GM12891 (cell line): ENCODE measurements at regions not wholly inside any gene's neighbourhood (a gene's known extent, or its start where the extent isn't known, plus 50 kb on each side); places are given as distances from the start of the nearest gene placed in this dataset.
"Not testable (repeated sequence)": the region's sequence is repeated elsewhere in the genome, so short reads cannot be mapped to it uniquely, and the experiment has no call there.

ENCODE experiments used
- DNase-seq: peaks from one replicate; pipeline ENCODE4 v3.0.0; 2011; ENCODE audit warnings: low spot score; ENCODE audit not compliant: insufficient read length
- FAIRE-seq: peaks from 2 replicates; lab custom pipeline; 2011; peaks lifted over from hg19 to GRCh38; lab: Jason Lieb, UNC
- PAX5 ChIP-seq: IDR thresholded peaks from 2 replicates; pipeline ENCODE4 v1.6.1; 2011; ENCODE audit warnings: low read length, moderate library complexity, mild to moderate bottlenecking; ENCODE audit not compliant: insufficient read depth, severe bottlenecking
- POLR2A ChIP-seq: IDR thresholded peaks from 2 replicates; pipeline ENCODE4 v1.6.1; 2011; ENCODE audit warnings: low read depth, low read length, control low read depth
- POLR2AphosphoS5 ChIP-seq: IDR thresholded peaks from 2 replicates; pipeline ENCODE4 v1.6.1; 2011; ENCODE audit warnings: low read depth, low read length, control low read depth
- POU2F2 ChIP-seq: IDR thresholded peaks from 2 replicates; pipeline ENCODE4 v1.6.1; 2011; ENCODE audit warnings: low read depth, mild to moderate bottlenecking, control low read depth, low read length, moderate library complexity
- SPI1 ChIP-seq: IDR thresholded peaks from 2 replicates; pipeline ENCODE4 v1.6.1; 2011; ENCODE audit warnings: low read depth, low read length, control low read depth
- TAF1 ChIP-seq: IDR thresholded peaks from 2 replicates; pipeline ENCODE4 v1.6.1; 2011; ENCODE audit warnings: low read depth, low read length, control low read depth

GRCh38 chr10:10702211-10702610 is 315.5 kb upstream of the CELF2 start:
- DNase-seq = no peak
- no peak for FAIRE-seq
- TF ChIP-seq POLR2AphosphoS5 (no peak), PAX5 (no peak), POLR2A (no peak), TAF1 (no peak), SPI1 (no peak), POU2F2 (no peak)

GRCh38 chr10:10703382-10703781 is 314.3 kb upstream of the CELF2 start:
- no peak for TF ChIP-seq POLR2AphosphoS5
- TF ChIP-seq TAF1 = no peak
- TF ChIP-seq SPI1 = no peak
- DNase-seq = no peak
- FAIRE-seq = no peak

GRCh38 chr10:10712155-10712704 is 305.4 kb upstream of the CELF2 start:
- TF ChIP-seq TAF1 (no peak), POLR2A (no peak), POU2F2 (no peak), SPI1 (no peak), POLR2AphosphoS5 (no peak), PAX5 (no peak)
- no peak for FAIRE-seq
- DNase-seq = no peak

GRCh38 chr10:10714327-10714726 is 303.3 kb upstream of the CELF2 start:
- TF ChIP-seq POU2F2 = no peak
- no peak for TF ChIP-seq POLR2A
- no peak for TF ChIP-seq POLR2AphosphoS5
- TF ChIP-seq PAX5 = no peak
- no peak for TF ChIP-seq SPI1
- no peak for TF ChIP-seq TAF1
- DNase-seq (no peak), FAIRE-seq (no peak)

- TF ChIP-seq SPI1 = no peak
- no peak for TF ChIP-seq POU2F2
- TF ChIP-seq POLR2AphosphoS5 = no peak
- no peak for TF ChIP-seq POLR2A
- TF ChIP-seq TAF1 = no peak
- no peak for TF ChIP-seq PAX5
- no peak for DNase-seq
- no peak for FAIRE-seq
These were observed 300.7 kb upstream of the CELF2 start for GRCh38 chr10:10716972-10717371.

- FAIRE-seq = no peak
- DNase-seq = no peak
- TF ChIP-seq POLR2AphosphoS5 (no peak), POLR2A (no peak), TAF1 (no peak), POU2F2 (no peak), SPI1 (no peak), PAX5 (no peak)
These were observed 295.2 kb upstream of the CELF2 start for GRCh38 chr10:10722422-10722821.

- TF ChIP-seq POU2F2 (no peak), TAF1 (no peak), POLR2AphosphoS5 (no peak), SPI1 (no peak), PAX5 (no peak), POLR2A (no peak)
- no peak for FAIRE-seq
- DNase-seq = no peak
These were observed 292.5 kb upstream of the CELF2 start for GRCh38 chr10:10725196-10725595.

GRCh38 chr10:10726101-10726500 is 291.6 kb upstream of the CELF2 start:
- no peak for FAIRE-seq
- DNase-seq = no peak
- no peak for TF ChIP-seq SPI1
- no peak for TF ChIP-seq POLR2AphosphoS5
- no peak for TF ChIP-seq PAX5
- no peak for TF ChIP-seq POLR2A
- no peak for TF ChIP-seq POU2F2
- TF ChIP-seq TAF1 = no peak

GRCh38 chr10:10727411-10727810 is 290.3 kb upstream of the CELF2 start:
- FAIRE-seq, DNase-seq: not testable (repeated sequence)

GRCh38 chr10:10727812-10728211 is 289.9 kb upstream of the CELF2 start:
- no peak for DNase-seq
- no peak for FAIRE-seq
- TF ChIP-seq SPI1 (no peak), PAX5 (no peak), POLR2AphosphoS5 (no peak), TAF1 (no peak), POLR2A (no peak), POU2F2 (no peak)
